H7 (cell line): ENCODE measurements at regions not wholly inside any gene's neighbourhood (a gene's known extent, or its start where the extent isn't known, plus 50 kb on each side); places are given as distances from the start of the nearest gene placed in this dataset.

ENCODE experiments used
- DNase-seq: peaks from one replicate; pipeline ENCODE4 v3.0.0; 2012
- H3K27me3 ChIP-seq: 2 replicates; pipeline ENCODE4 v1.6.0; 2011; ENCODE audit warnings: mild to moderate bottlenecking, low read length; ENCODE audit not compliant: control insufficient read depth, insufficient read depth
- H3K36me3 ChIP-seq: replicated peaks from 2 replicates; pipeline ENCODE4 v1.5.1; 2011; ENCODE audit warnings: low read length; ENCODE audit not compliant: control insufficient read depth, insufficient read depth
- H3K4me3 ChIP-seq: 2 replicates; pipeline ENCODE4 v1.5.1; 2011; ENCODE audit warnings: low read depth, mild to moderate bottlenecking, control low read depth, low read length, moderate library complexity; ENCODE audit not compliant: insufficient read depth

GRCh38 chr20:17795003-17795402, 95.2 kb downstream of the BANF2 start:
- H3K4me3 ChIP-seq, result no peak overlapping the region
- no peaks in the 10 kb centered on the region for H3K36me3 ChIP-seq
- H3K27me3 ChIP-seq, result no peaks in the 10 kb centered on the region
- no peak for DNase-seq

- DNase-seq, result no peak
- no peak overlapping the region for H3K4me3 ChIP-seq
- no peaks in the 10 kb centered on the region for H3K27me3 ChIP-seq
- H3K36me3 ChIP-seq, result no peaks in the 10 kb centered on the region
Observed at GRCh38 chr20:17794400-17794799, 94.6 kb downstream of the BANF2 start.

- H3K27me3 ChIP-seq, result no peaks in the 10 kb centered on the region
- H3K4me3 ChIP-seq, result no peak overlapping the region
- no peak for DNase-seq
- no peaks in the 10 kb centered on the region for H3K36me3 ChIP-seq
Observed at GRCh38 chr20:17793986-17794385, 94.2 kb downstream of the BANF2 start.

GRCh38 chr20:17790296-17790695, 90.5 kb downstream of the BANF2 start:
- no peak overlapping the region for H3K4me3 ChIP-seq
- no peak for DNase-seq
- H3K27me3 ChIP-seq, result no peaks in the 10 kb centered on the region
- H3K36me3 ChIP-seq, result no peaks in the 10 kb centered on the region

- Histone ChIP-seq H3K4me3 (no peak overlapping the region), H3K27me3 (no peaks in the 10 kb centered on the region), H3K36me3 (no peaks in the 10 kb centered on the region)
- DNase-seq, result peak; percentile 53
Observed at GRCh38 chr20:17787816-17788215, 88.0 kb downstream of the BANF2 start.

- no peaks in the 10 kb centered on the region for H3K27me3 ChIP-seq
- H3K36me3 ChIP-seq, result no peaks in the 10 kb centered on the region
- no peak for DNase-seq
- no peak overlapping the region for H3K4me3 ChIP-seq
Observed at GRCh38 chr20:17786221-17786718, 86.5 kb downstream of the BANF2 start.
